Uterus (tissue), 3 donors: ENCODE measurements at regions not wholly inside any gene's neighbourhood (a gene's known extent, or its start where the extent isn't known, plus 50 kb on each side); places are given as distances from the start of the nearest gene placed in this dataset.

Experiments used
- DNase-seq, 2 donors: peaks; one replicate each; pipeline ENCODE4 v3.0.0-alpha.2; 2019 to 2020
- H3K27ac ChIP-seq, 2 donors: fragments of 200-600 bp; sonication (generic); 1 replicate in 1 of 2; 2 replicates in 1 of 2; pipeline ENCODE4 v1.5.1; 2016 to 2018
- H3K27me3 ChIP-seq, 2 donors: fragments of 200-600 bp; sonication (generic); one replicate each; pipeline ENCODE4 v1.5.1; 2018 to 2019; ENCODE audit warnings: control low read depth in 1 of 2
- H3K36me3 ChIP-seq, 2 donors: fragments of 200-600 bp; sonication (generic); one replicate each; pipeline ENCODE4 v1.5.1; 2019; ENCODE audit warnings: control low read depth in 1 of 2
- H3K4me1 ChIP-seq, 2 donors: fragments of 200-600 bp; sonication (generic); one replicate each; pipeline ENCODE4 v1.5.1; 2018 to 2019; ENCODE audit warnings: control low read depth in 1 of 2
- H3K4me3 ChIP-seq, 2 donors: fragments of 200-600 bp; sonication (generic); 1 replicate in 1 of 2; 2 replicates in 1 of 2; pipeline ENCODE4 v1.5.1; 2018 to 2019; ENCODE audit warnings: mild to moderate bottlenecking in 1 of 2
- H3K9me3 ChIP-seq, 2 donors: fragments of 200-600 bp; sonication (generic); one replicate each; pipeline ENCODE4 v1.5.1; 2019; ENCODE audit warnings: control low read depth in 1 of 2
- CTCF ChIP-seq, 4 experiments: fragments of 200-600 bp in 2 of 4; fragments of 450-650 bp in 2 of 4; sonication (generic) in 2 of 4; IDR thresholded peaks; one replicate each; pipeline ENCODE4 v1.5.1; 2016 to 2019; ENCODE audit warnings: antibody characterized with exemption in 4 of 4, mild to moderate bottlenecking in 2 of 4, moderate library complexity in 1 of 4
- POLR2A ChIP-seq, 2 donors: fragments of 450-650 bp; IDR thresholded peaks; one replicate each; pipeline ENCODE4 v1.6.1; 2016; ENCODE audit warnings: antibody characterized with exemption in 2 of 2, mild to moderate bottlenecking in 1 of 2, moderate library complexity in 1 of 2
- intact Hi-C: fragments of 100-400 bp; cut with DNase I; formaldehyde crosslinking; loops from one replicate; pipeline ENCODE4 v1.15.1; 2023; ENCODE audit warnings: low total_unique reads
- donor health status: DM: yes; HTN: yes; CAD: no.

GRCh38 chr14:86601813-86602212, 1071.9 kb downstream of the FLRT2 start:
- Histone ChIP-seq H3K27ac (no peak overlapping the region), H3K9me3 (no peaks in the 10 kb centered on the region), H3K36me3 (no peaks in the 10 kb centered on the region), H3K27me3 (no peaks in the 10 kb centered on the region), H3K4me1 (no peaks in the 10 kb centered on the region), H3K4me3 (no peak overlapping the region)
- intact Hi-C loops: no loop called here
- TF ChIP-seq POLR2A (IDR thresholded peaks at IDR 0.05) (no peak), CTCF (IDR thresholded peaks at IDR 0.05) (no peak)
- no peak for DNase-seq

GRCh38 chr14:86597279-86597678, 1067.3 kb downstream of the FLRT2 start:
- DNase-seq: no peak
- no peaks in the 10 kb centered on the region for H3K9me3 ChIP-seq
- H3K4me3 ChIP-seq: no peak overlapping the region
- no peak overlapping the region for H3K27ac ChIP-seq
- no peaks in the 10 kb centered on the region for H3K36me3 ChIP-seq
- TF ChIP-seq CTCF (IDR thresholded peaks at IDR 0.05) (no peak), POLR2A (IDR thresholded peaks at IDR 0.05) (no peak)
- no peaks in the 10 kb centered on the region for H3K4me1 ChIP-seq
- intact Hi-C loops: no loop called here
- no peaks in the 10 kb centered on the region for H3K27me3 ChIP-seq

GRCh38 chr14:86596024-86596423, 1066.1 kb downstream of the FLRT2 start:
- H3K36me3 ChIP-seq: no peaks in the 10 kb centered on the region
- no peaks in the 10 kb centered on the region for H3K9me3 ChIP-seq
- H3K4me1 ChIP-seq: no peaks in the 10 kb centered on the region
- TF ChIP-seq POLR2A (IDR thresholded peaks at IDR 0.05): no peak
- TF ChIP-seq CTCF (IDR thresholded peaks at IDR 0.05): no peak
- intact Hi-C loops: no loop called here
- no peak overlapping the region for H3K27ac ChIP-seq
- no peaks in the 10 kb centered on the region for H3K27me3 ChIP-seq
- no peak for DNase-seq
- H3K4me3 ChIP-seq: no peak overlapping the region

GRCh38 chr14:86575141-86575540, 1045.2 kb downstream of the FLRT2 start:
- no peaks in the 10 kb centered on the region for H3K36me3 ChIP-seq
- H3K27me3 ChIP-seq: no peaks in the 10 kb centered on the region
- intact Hi-C loops: no loop called here
- H3K9me3 ChIP-seq: no peaks in the 10 kb centered on the region
- no peak overlapping the region for H3K4me3 ChIP-seq
- DNase-seq: no peak
- H3K27ac ChIP-seq: no peak overlapping the region
- H3K4me1 ChIP-seq: no peaks in the 10 kb centered on the region
- TF ChIP-seq POLR2A (IDR thresholded peaks at IDR 0.05): no peak

GRCh38 chr14:86574778-86575129, 1044.8 kb downstream of the FLRT2 start:
- Histone ChIP-seq H3K27ac (no peak overlapping the region), H3K4me3 (no peak overlapping the region), H3K9me3 (no peaks in the 10 kb centered on the region), H3K4me1 (no peaks in the 10 kb centered on the region), H3K27me3 (no peaks in the 10 kb centered on the region), H3K36me3 (no peaks in the 10 kb centered on the region)
- intact Hi-C loops: no loop called here
- no peak for DNase-seq
- TF ChIP-seq POLR2A (IDR thresholded peaks at IDR 0.05): no peak
- no peak for TF ChIP-seq CTCF (IDR thresholded peaks at IDR 0.05)

- intact Hi-C loops: no loop called here
- H3K36me3 ChIP-seq: no peaks in the 10 kb centered on the region
- H3K27ac ChIP-seq: no peak overlapping the region
- no peak overlapping the region for H3K4me3 ChIP-seq
- no peak for TF ChIP-seq CTCF (IDR thresholded peaks at IDR 0.05)
- no peak for TF ChIP-seq POLR2A (IDR thresholded peaks at IDR 0.05)
- H3K27me3 ChIP-seq: no peaks in the 10 kb centered on the region
- no peaks in the 10 kb centered on the region for H3K4me1 ChIP-seq
- H3K9me3 ChIP-seq: no peaks in the 10 kb centered on the region
- no peak for DNase-seq
Observed at GRCh38 chr14:86574051-86574777, 1044.3 kb downstream of the FLRT2 start.
